CD4-positive, alpha-beta T cell (primary cell): ENCODE measurements at regions not wholly inside any gene's neighbourhood (a gene's known extent, or its start where the extent isn't known, plus 50 kb on each side); places are given as distances from the start of the nearest gene placed in this dataset.
"Not testable (repeated sequence)": the region's sequence is repeated elsewhere in the genome, so short reads cannot be mapped to it uniquely, and the experiment has no call there.

Source experiments
- ATAC-seq: fragments of 200-7000 bp; cut with Tn5 transposase; one replicate; pipeline ENCODE4 v1.10.0; 2022; ENCODE audit warnings: mild to moderate bottlenecking; ENCODE audit not compliant: poor library complexity
- CTCF ChIA-PET: fragments of 350-600 bp; sonication (Branson Sonifier 250); formaldehyde crosslinking; loops from one replicate; lab custom pipeline; 2021; ENCODE audit warnings: antibody characterized with exemption, inconsistent platforms; lab: Charles Lee
- POLR2A ChIA-PET: fragments of 350-600 bp; sonication (Branson Sonifier 250); formaldehyde crosslinking; loops from one replicate; lab custom pipeline; 2021; ENCODE audit warnings: antibody characterized with exemption, inconsistent platforms; lab: Charles Lee
- DNase-seq, 14 experiments: peaks; one replicate each; pipeline ENCODE4 v3.0.0-alpha.2; 2013 to 2020; ENCODE audit warnings: mixed read lengths in 2 of 14
- H3K27ac ChIP-seq, 2 donors: one replicate each; pipeline versions ENCODE4 v1.5.1 to v1.7.0; 2013; ENCODE audit warnings: low read length in 2 of 2, low read depth in 1 of 2, mild to moderate bottlenecking in 1 of 2
- H3K27me3 ChIP-seq, 2 experiments: 1 replicate in 1 of 2; 2 replicates in 1 of 2; pipeline versions ENCODE4 v1.6.1 to v1.7.0; 2013; ENCODE audit warnings: low read length in 2 of 2, control low read depth in 1 of 2, mild to moderate bottlenecking in 1 of 2, moderate library complexity in 1 of 2; ENCODE audit not compliant: insufficient read depth in 2 of 2, control insufficient read depth in 1 of 2
- H3K36me3 ChIP-seq: one replicate; pipeline ENCODE4 v1.6.1; 2013; ENCODE audit warnings: low read length, control low read depth; ENCODE audit not compliant: insufficient read depth
- H3K4me1 ChIP-seq: one replicate; pipeline ENCODE4 v1.6.1; 2013; ENCODE audit warnings: low read length, control low read depth; ENCODE audit not compliant: insufficient read depth
- H3K4me3 ChIP-seq: one replicate; pipeline ENCODE4 v1.5.1; 2013; ENCODE audit warnings: mild to moderate bottlenecking, low read length, moderate library complexity
- H3K9me3 ChIP-seq, 2 experiments: 1 replicate in 1 of 2; 2 replicates in 1 of 2; pipeline versions ENCODE4 v1.6.1 to v1.7.0; 2013; ENCODE audit warnings: low read length in 2 of 2, mild to moderate bottlenecking in 2 of 2, control low read depth in 1 of 2, moderate library complexity in 1 of 2; ENCODE audit not compliant: control insufficient read depth in 1 of 2, insufficient read depth in 1 of 2
- H3K27ac Mint-ChIP-seq: one replicate; pipeline ENCODE4 v1.8.0; 2020; ENCODE audit warnings: mixed read lengths
- H3K27me3 Mint-ChIP-seq: one replicate; pipeline ENCODE4 v1.8.0; 2021; ENCODE audit warnings: mixed read lengths
- H3K36me3 Mint-ChIP-seq: one replicate; pipeline ENCODE4 v1.8.0; 2021; ENCODE audit warnings: low read depth, mixed read lengths
- H3K4me1 Mint-ChIP-seq: one replicate; pipeline ENCODE4 v1.8.0; 2021; ENCODE audit warnings: low read depth, mixed read lengths
- H3K4me3 Mint-ChIP-seq: one replicate; pipeline ENCODE4 v1.8.0; 2020; ENCODE audit warnings: mild to moderate bottlenecking, mixed read lengths
- H3K9me3 Mint-ChIP-seq: one replicate; pipeline ENCODE4 v1.8.0; 2020; ENCODE audit warnings: mixed read lengths
- CTCF ChIP-seq: fragments of 200-600 bp; IDR thresholded peaks from one replicate; pipeline ENCODE4 v1.8.0; 2022; ENCODE audit warnings: antibody characterized with exemption, mild to moderate bottlenecking
- intact Hi-C, 2 experiments: fragments of 100-400 bp; cut with DNase I in 1 of 2; cut with micrococcal nuclease in 1 of 2; formaldehyde crosslinking; loops; one replicate each; pipeline versions ENCODE4 v1.15.1 to v1.9.0; 2023 to 2025; cut with DNase I, micrococcal nuclease

- no peaks in the 10 kb centered on the region for H3K4me1 Mint-ChIP-seq
- intact Hi-C loops, result no loop called here
- TF ChIP-seq CTCF, result no peak
- Histone ChIP-seq H3K27ac (no peak overlapping the region), H3K9me3 (peaks cover 0 to 4% of the 10 kb centered on the region in 2 experiments), H3K36me3 (no peaks in the 10 kb centered on the region), H3K27me3 (no peaks in the 10 kb centered on the region), H3K4me1 (no peaks in the 10 kb centered on the region), H3K4me3 (no peak overlapping the region)
- H3K4me3 Mint-ChIP-seq, result no peak overlapping the region
- H3K36me3 Mint-ChIP-seq, result no peaks in the 10 kb centered on the region
- DNase-seq (no peak), ATAC-seq (no peak)
- no peak overlapping the region for H3K27ac Mint-ChIP-seq
- peaks cover 3% of the 10 kb centered on the region for H3K9me3 Mint-ChIP-seq
- ChIA-PET POLR2A (no interaction called here), CTCF (no interaction called here)
- no peaks in the 10 kb centered on the region for H3K27me3 Mint-ChIP-seq
Observed at GRCh38 chr3:759106-759505, 333.7 kb upstream of the CNTN6 start.

- H3K4me1 Mint-ChIP-seq, H3K27me3 Mint-ChIP-seq, ATAC-seq, H3K36me3 ChIP-seq, POLR2A ChIA-PET, H3K27me3 ChIP-seq, H3K36me3 Mint-ChIP-seq, H3K9me3 ChIP-seq, DNase-seq, intact Hi-C loops, H3K27ac ChIP-seq, H3K27ac Mint-ChIP-seq, H3K4me3 Mint-ChIP-seq, CTCF ChIA-PET, H3K4me1 ChIP-seq, H3K4me3 ChIP-seq: not testable (repeated sequence)
- H3K9me3 Mint-ChIP-seq, result peaks cover 17% of the 10 kb centered on the region
Observed at GRCh38 chr3:773433-773832, 319.4 kb upstream of the CNTN6 start.

DNA sequence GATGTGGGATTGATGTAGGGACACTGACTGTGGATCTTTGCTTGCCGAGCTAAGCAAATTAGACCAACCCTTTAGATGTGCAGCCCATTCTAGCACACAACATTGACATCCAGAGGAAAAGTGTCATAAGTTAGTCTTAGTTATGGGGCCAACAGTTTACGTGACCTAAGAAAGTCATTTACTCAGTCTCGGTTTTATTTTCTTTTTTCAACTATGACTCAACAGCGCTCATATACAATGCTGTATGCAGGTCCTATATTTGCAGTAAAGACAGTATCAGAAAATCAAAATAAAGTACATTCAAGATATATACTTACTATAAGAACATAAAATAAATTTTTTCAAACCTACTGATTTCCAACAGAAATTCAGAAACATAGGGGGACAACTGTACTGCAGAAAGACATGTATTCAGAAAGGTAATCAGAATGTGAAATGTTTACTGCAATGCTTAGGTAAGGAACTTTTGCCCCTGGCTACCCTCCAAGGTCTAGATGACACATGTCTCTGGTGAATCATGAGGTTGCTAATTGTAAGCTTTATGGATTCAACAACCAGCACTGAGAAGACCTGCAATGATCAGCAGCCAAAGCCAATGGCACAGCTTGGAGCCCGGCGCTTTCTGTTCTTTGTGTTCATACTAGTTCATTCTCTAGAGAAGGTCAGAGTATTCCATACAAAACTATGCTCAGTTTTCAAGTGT is 317.5 kb upstream of the CNTN6 start:
- no peak for ATAC-seq

More for the DNA sequence above, 317.5 kb upstream of the CNTN6 start:
- H3K4me1 Mint-ChIP-seq, result no peaks in the 10 kb centered on the region
- no peak for TF ChIP-seq CTCF
- no peaks in the 10 kb centered on the region for H3K27me3 Mint-ChIP-seq
- H3K9me3 ChIP-seq, result no peaks in the 10 kb centered on the region
- no peak overlapping the region for H3K27ac Mint-ChIP-seq
- no peaks in the 10 kb centered on the region for H3K27me3 ChIP-seq
- H3K36me3 ChIP-seq, result no peaks in the 10 kb centered on the region
- peaks cover 12% of the 10 kb centered on the region for H3K9me3 Mint-ChIP-seq
- H3K36me3 Mint-ChIP-seq, result no peaks in the 10 kb centered on the region
- no peak overlapping the region for H3K4me3 Mint-ChIP-seq
- ChIA-PET POLR2A (no interaction called here), CTCF (no interaction called here)
- intact Hi-C loops, result no loop called here
- H3K4me1 ChIP-seq, result no peaks in the 10 kb centered on the region
- no peak overlapping the region for H3K27ac ChIP-seq
- DNase-seq, result no peak
- H3K4me3 ChIP-seq, result no peak overlapping the region
